GM23338 (cell line): ENCODE measurements at regions not wholly inside any gene's neighbourhood (a gene's known extent, or its start where the extent isn't known, plus 50 kb on each side); places are given as distances from the start of the nearest gene placed in this dataset.

Source experiments
- CREB1 ChIP-seq: fragments of 250-450 bp; sonication (Bioruptor Pico); IDR thresholded peaks from 2 replicates; pipeline ENCODE4 v1.5.0; 2020; ENCODE audit warnings: low read depth, mild to moderate bottlenecking, moderate library complexity
- EZH2 ChIP-seq: fragments of 200-600 bp; sonication (generic); IDR thresholded peaks from one replicate; pipeline ENCODE4 v1.8.0; 2017; ENCODE audit warnings: antibody characterized with exemption, mild to moderate bottlenecking, low read depth; ENCODE audit not compliant: unreplicated experiment
- EZH2phosphoT487 ChIP-seq: fragments of 200-600 bp; sonication (generic); IDR thresholded peaks from one replicate; pipeline ENCODE4 v1.8.1; 2018; ENCODE audit warnings: antibody characterized with exemption; ENCODE audit not compliant: unreplicated experiment
- JUNB ChIP-seq: IDR thresholded peaks from one replicate; pipeline ENCODE4 v1.6.1; 2016; ENCODE audit warnings: antibody characterized with exemption; ENCODE audit not compliant: unreplicated experiment
- NANOG ChIP-seq: IDR thresholded peaks from 2 replicates; pipeline ENCODE4 v1.6.1; 2016; ENCODE audit warnings: antibody characterized with exemption, borderline replicate concordance
- POLR2AphosphoS5 ChIP-seq: IDR thresholded peaks from 2 replicates; pipeline ENCODE4 v1.6.1; 2016; ENCODE audit warnings: antibody characterized with exemption, low read depth
- REST ChIP-seq: IDR thresholded peaks from one replicate; pipeline ENCODE4 v1.6.1; 2018; ENCODE audit warnings: antibody characterized with exemption; ENCODE audit not compliant: unreplicated experiment
- STAT1 ChIP-seq: IDR thresholded peaks from one replicate; pipeline ENCODE4 v1.6.1; 2016; ENCODE audit warnings: antibody characterized with exemption; ENCODE audit not compliant: unreplicated experiment
- ZNF114 ChIP-seq: fragments of 250-450 bp; sonication (Bioruptor Pico); IDR thresholded peaks from 2 replicates; pipeline ENCODE4 v1.5.0; 2020; ENCODE audit warnings: mild to moderate bottlenecking, moderate library complexity
- ZNF331 ChIP-seq: fragments of 250-450 bp; sonication (Bioruptor Pico); IDR thresholded peaks from 2 replicates; pipeline ENCODE4 v1.5.0; 2020; ENCODE audit warnings: low read depth, mild to moderate bottlenecking, moderate library complexity
- TF ChIP-seq, protein P1 (sequence below), 2 experiments: fragments of 200-600 bp in 1 of 2; sonication (generic) in 1 of 2; conservative IDR thresholded peaks; 2 replicates each; pipeline versions ENCODE4 v1.5.1 to v1.6.1; 2016 to 2017; ENCODE audit warnings: antibody characterized with exemption in 2 of 2, low read depth in 2 of 2, mild to moderate bottlenecking in 2 of 2, moderate library complexity in 1 of 2
- TF ChIP-seq, protein P2 (sequence below): IDR thresholded peaks from 2 replicates; pipeline ENCODE4 v1.6.1; 2016; ENCODE audit warnings: antibody characterized with exemption
- TF ChIP-seq, protein P3 (sequence below): fragments of 250-450 bp; sonication (Bioruptor Pico); IDR thresholded peaks from 2 replicates; pipeline ENCODE4 v1.5.0; 2020; ENCODE audit warnings: mild to moderate bottlenecking, moderate library complexity

DNA sequence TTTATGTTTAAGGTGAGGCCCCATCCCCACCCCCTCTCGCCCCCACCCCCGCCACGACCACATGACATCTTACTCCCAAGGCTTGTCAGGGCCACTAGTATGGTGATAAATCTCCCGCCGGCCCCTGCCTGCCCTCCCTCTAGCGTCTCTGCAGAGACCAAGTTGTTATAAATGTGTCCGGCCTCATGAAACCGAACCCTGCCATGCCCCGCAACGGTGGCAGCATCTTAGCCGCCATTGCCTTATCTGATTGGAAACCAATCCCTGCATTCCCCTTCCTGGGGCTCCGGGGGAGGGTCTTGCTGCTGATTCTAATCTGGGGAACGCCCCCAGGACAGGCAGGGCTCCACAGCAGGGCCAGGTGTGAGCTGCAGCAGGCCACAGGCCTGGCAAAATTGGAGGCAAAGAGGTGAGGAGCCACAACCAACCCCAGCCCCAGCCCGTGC, 352.4 kb downstream of the C16orf95 start:
- TF ChIP-seq, protein P1, sequence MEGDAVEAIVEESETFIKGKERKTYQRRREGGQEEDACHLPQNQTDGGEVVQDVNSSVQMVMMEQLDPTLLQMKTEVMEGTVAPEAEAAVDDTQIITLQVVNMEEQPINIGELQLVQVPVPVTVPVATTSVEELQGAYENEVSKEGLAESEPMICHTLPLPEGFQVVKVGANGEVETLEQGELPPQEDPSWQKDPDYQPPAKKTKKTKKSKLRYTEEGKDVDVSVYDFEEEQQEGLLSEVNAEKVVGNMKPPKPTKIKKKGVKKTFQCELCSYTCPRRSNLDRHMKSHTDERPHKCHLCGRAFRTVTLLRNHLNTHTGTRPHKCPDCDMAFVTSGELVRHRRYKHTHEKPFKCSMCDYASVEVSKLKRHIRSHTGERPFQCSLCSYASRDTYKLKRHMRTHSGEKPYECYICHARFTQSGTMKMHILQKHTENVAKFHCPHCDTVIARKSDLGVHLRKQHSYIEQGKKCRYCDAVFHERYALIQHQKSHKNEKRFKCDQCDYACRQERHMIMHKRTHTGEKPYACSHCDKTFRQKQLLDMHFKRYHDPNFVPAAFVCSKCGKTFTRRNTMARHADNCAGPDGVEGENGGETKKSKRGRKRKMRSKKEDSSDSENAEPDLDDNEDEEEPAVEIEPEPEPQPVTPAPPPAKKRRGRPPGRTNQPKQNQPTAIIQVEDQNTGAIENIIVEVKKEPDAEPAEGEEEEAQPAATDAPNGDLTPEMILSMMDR (conservative IDR thresholded peaks at IDR 0.05; ENCODE audit: low read depth in 2 of 2) = no peak
- TF ChIP-seq POLR2AphosphoS5 = no peak
- TF ChIP-seq CREB1 (CRISPR knock-in tag) = no peak
- no peak for TF ChIP-seq EZH2
- no peak for TF ChIP-seq JUNB
- TF ChIP-seq REST = no peak
- TF ChIP-seq EZH2phosphoT487 = no peak
- no peak for TF ChIP-seq STAT1
- TF ChIP-seq ZNF331 (CRISPR knock-in tag) = no peak
- TF ChIP-seq ZNF114 (CRISPR knock-in tag) = no peak
- TF ChIP-seq NANOG = no peak
- TF ChIP-seq, protein P2, sequence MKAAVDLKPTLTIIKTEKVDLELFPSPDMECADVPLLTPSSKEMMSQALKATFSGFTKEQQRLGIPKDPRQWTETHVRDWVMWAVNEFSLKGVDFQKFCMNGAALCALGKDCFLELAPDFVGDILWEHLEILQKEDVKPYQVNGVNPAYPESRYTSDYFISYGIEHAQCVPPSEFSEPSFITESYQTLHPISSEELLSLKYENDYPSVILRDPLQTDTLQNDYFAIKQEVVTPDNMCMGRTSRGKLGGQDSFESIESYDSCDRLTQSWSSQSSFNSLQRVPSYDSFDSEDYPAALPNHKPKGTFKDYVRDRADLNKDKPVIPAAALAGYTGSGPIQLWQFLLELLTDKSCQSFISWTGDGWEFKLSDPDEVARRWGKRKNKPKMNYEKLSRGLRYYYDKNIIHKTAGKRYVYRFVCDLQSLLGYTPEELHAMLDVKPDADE = no peak
- TF ChIP-seq, protein P3, sequence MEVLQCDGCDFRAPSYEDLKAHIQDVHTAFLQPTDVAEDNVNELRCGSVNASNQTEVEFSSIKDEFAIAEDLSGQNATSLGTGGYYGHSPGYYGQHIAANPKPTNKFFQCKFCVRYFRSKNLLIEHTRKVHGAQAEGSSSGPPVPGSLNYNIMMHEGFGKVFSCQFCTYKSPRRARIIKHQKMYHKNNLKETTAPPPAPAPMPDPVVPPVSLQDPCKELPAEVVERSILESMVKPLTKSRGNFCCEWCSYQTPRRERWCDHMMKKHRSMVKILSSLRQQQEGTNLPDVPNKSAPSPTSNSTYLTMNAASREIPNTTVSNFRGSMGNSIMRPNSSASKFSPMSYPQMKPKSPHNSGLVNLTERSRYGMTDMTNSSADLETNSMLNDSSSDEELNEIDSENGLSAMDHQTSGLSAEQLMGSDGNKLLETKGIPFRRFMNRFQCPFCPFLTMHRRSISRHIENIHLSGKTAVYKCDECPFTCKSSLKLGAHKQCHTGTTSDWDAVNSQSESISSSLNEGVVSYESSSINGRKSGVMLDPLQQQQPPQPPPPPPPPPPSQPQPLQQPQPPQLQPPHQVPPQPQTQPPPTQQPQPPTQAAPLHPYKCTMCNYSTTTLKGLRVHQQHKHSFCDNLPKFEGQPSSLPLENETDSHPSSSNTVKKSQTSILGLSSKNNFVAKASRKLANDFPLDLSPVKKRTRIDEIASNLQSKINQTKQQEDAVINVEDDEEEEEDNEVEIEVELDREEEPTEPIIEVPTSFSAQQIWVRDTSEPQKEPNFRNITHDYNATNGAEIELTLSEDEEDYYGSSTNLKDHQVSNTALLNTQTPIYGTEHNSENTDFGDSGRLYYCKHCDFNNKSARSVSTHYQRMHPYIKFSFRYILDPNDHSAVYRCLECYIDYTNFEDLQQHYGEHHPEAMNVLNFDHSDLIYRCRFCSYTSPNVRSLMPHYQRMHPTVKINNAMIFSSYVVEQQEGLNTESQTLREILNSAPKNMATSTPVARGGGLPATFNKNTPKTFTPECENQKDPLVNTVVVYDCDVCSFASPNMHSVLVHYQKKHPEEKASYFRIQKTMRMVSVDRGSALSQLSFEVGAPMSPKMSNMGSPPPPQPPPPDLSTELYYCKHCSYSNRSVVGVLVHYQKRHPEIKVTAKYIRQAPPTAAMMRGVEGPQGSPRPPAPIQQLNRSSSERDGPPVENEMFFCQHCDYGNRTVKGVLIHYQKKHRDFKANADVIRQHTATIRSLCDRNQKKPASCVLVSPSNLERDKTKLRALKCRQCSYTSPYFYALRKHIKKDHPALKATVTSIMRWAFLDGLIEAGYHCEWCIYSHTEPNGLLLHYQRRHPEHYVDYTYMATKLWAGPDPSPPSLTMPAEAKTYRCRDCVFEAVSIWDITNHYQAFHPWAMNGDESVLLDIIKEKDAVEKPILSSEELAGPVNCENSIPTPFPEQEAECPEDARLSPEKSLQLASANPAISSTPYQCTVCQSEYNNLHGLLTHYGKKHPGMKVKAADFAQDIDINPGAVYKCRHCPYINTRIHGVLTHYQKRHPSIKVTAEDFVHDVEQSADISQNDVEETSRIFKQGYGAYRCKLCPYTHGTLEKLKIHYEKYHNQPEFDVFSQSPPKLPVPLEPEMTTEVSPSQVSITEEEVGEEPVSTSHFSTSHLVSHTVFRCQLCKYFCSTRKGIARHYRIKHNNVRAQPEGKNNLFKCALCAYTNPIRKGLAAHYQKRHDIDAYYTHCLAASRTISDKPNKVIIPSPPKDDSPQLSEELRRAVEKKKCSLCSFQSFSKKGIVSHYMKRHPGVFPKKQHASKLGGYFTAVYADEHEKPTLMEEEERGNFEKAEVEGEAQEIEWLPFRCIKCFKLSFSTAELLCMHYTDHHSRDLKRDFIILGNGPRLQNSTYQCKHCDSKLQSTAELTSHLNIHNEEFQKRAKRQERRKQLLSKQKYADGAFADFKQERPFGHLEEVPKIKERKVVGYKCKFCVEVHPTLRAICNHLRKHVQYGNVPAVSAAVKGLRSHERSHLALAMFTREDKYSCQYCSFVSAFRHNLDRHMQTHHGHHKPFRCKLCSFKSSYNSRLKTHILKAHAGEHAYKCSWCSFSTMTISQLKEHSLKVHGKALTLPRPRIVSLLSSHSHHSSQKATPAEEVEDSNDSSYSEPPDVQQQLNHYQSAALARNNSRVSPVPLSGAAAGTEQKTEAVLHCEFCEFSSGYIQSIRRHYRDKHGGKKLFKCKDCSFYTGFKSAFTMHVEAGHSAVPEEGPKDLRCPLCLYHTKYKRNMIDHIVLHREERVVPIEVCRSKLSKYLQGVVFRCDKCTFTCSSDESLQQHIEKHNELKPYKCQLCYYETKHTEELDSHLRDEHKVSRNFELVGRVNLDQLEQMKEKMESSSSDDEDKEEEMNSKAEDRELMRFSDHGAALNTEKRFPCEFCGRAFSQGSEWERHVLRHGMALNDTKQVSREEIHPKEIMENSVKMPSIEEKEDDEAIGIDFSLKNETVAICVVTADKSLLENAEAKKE = no peak
